Stimulated activated CD4-positive, alpha-beta T cell treated with anti-CD3 and anti-CD28 coated beads, TNF-alpha, amount 100 ng/mL, for 1 hour (primary cell): ENCODE measurements at regions not wholly inside any gene's neighbourhood (a gene's known extent, or its start where the extent isn't known, plus 50 kb on each side); places are given as distances from the start of the nearest gene placed in this dataset.
"Not testable (repeated sequence)": the region's sequence is repeated elsewhere in the genome, so short reads cannot be mapped to it uniquely, and the experiment has no call there.

Source experiments
- DNase-seq, 3 donors: peaks; one replicate each; pipeline ENCODE4 v3.0.0-alpha.2; 2020; ENCODE audit warnings: low read depth in 3 of 3, low spot score in 1 of 3

- DNase-seq = no peak
These were observed 393.8 kb downstream of the TSHZ3 start for GRCh38 chr19:30955112-30956104.

GRCh38 chr19:30944276-30944932, 404.8 kb downstream of the TSHZ3 start:
- not testable (repeated sequence) for DNase-seq

- no peak for DNase-seq
These were observed 406.0 kb downstream of the TSHZ3 start for GRCh38 chr19:30943101-30943843.

GRCh38 chr19:30942636-30943035, 406.6 kb downstream of the TSHZ3 start:
- no peak for DNase-seq

- no peak for DNase-seq
These were observed 407.6 kb downstream of the TSHZ3 start for GRCh38 chr19:30941591-30941990.

GRCh38 chr19:30936276-30936675, 413.0 kb downstream of the TSHZ3 start:
- no peak for DNase-seq

GRCh38 chr19:30935146-30935545, 414.1 kb downstream of the TSHZ3 start:
- no peak for DNase-seq

GRCh38 chr19:30933454-30933853, 415.8 kb downstream of the TSHZ3 start:
- not testable (repeated sequence) for DNase-seq

GRCh38 chr19:30932854-30933253, 416.4 kb downstream of the TSHZ3 start:
- no peak for DNase-seq

- DNase-seq = no peak
These were observed 418.1 kb downstream of the TSHZ3 start for GRCh38 chr19:30930941-30931706.

GRCh38 chr19:30927705-30928104, 421.5 kb downstream of the TSHZ3 start:
- DNase-seq = no peak

- DNase-seq = no peak
These were observed 424.6 kb downstream of the TSHZ3 start for GRCh38 chr19:30924670-30925069.

- no peak for DNase-seq
These were observed 425.1 kb downstream of the TSHZ3 start for GRCh38 chr19:30924069-30924636.

GRCh38 chr19:30923621-30924020, 425.6 kb downstream of the TSHZ3 start:
- DNase-seq = no peak

GRCh38 chr19:30923096-30923495, 426.1 kb downstream of the TSHZ3 start:
- no peak for DNase-seq

GRCh38 chr19:30920222-30920621, 429.0 kb downstream of the TSHZ3 start:
- DNase-seq = no peak

- DNase-seq = no peak
These were observed 429.5 kb downstream of the TSHZ3 start for GRCh38 chr19:30919737-30920136.

GRCh38 chr19:30916238-30916637, 433.0 kb downstream of the TSHZ3 start:
- no peak for DNase-seq

GRCh38 chr19:30911491-30911890, 437.7 kb downstream of the TSHZ3 start:
- DNase-seq = no peak

- no peak for DNase-seq
These were observed 438.6 kb downstream of the TSHZ3 start for GRCh38 chr19:30910485-30911240.
